ENCODE measurements at regions not wholly inside any gene's neighbourhood (a gene's known extent, or its start where the extent isn't known, plus 50 kb on each side); places are given as distances from the start of the nearest gene placed in this dataset.

DNA sequence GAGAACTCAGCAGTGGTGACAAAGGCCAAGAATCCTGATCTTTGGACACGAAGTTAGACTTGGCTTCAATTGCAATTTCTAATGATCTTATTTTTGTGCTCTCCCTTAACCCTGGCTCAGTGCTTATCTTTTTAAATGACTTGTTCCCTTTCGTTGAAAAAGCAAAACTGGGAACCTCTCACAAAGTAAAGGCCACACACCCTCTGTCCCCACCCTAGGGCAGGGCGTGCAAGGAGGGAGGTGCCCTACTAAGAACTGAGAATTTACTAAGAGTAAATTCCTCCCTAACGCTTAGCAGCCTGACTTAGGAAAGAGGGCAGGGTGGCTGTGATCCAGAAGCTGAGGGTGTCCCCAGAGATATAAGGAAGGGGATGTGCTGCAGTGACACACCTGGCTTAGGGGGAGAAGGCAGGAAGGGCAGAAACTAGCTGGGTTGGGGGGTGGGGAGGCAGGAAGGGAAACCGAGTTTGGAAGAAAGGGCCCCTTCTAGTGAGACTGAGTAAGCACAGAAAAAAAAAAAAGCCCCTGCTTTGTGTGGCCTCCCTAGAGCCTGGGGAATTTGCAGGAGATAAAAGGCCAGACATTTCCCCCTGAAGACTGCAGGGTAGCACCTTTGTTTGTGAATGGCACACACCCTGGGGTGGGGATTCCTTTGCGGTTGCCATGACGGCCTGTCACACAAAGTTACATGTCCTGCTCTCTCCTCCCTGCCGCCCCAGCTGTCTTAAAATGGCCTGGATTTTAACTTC, 435.1 kb downstream of the EFNB2 start:
- Histone ChIP-seq H3K4me2 (peak overlapping the region; percentile 63), H3F3A (replicated peaks; ENCODE audit: low read depth) (peaks cover 5% of the 10 kb centered on the region; the same call in 1 of the 2 replicates), H3K4me3 (peak overlapping the region; percentile 40), H3K27ac (ENCODE audit: low read depth) (peak overlapping the region; percentile 97), H3K9me2 (ENCODE audit: insufficient read depth) (no peaks in the 10 kb centered on the region; the same call in 1 of the 2 replicates), H2AFZ (no peak overlapping the region), H3K4me1 (ENCODE audit: insufficient read depth) (peaks cover 43% of the 10 kb centered on the region), H3K27me3 (ENCODE audit: insufficient read depth) (no peaks in the 10 kb centered on the region), H3K36me3 (ENCODE audit: insufficient read depth) (no peaks in the 10 kb centered on the region), H4K20me1 (replicated peaks; ENCODE audit: insufficient read depth) (no peaks in the 10 kb centered on the region), H3K79me2 (replicated peaks; ENCODE audit: insufficient read depth) (no peaks in the 10 kb centered on the region)
- Mint-ChIP-seq H3K4me1 (peaks cover 45% of the 10 kb centered on the region), H3K9me3 (no peaks in the 10 kb centered on the region; the same call in 2 of the 3 replicates), H3K36me3 (ENCODE audit: low read depth) (peaks cover 4% of the 10 kb centered on the region; the same call in 1 of the 3 replicates), H3K27ac (peak overlapping the region; percentile 88), H3K4me3 (peak overlapping the region; percentile 28; the same call in 1 of the 3 replicates), H3K27me3 (ENCODE audit: insufficient read depth, low read depth, poor library complexity) (peaks cover 6% of the 10 kb centered on the region)
- DNase-seq (ENCODE audit: low spot score) (peak; percentile 86), ATAC-seq (peak; percentile 95)
- TF ChIP-seq ZNF114 (CRISPR knock-in tag; IDR thresholded peaks at IDR 0.05) (no peak), CREB1 (CRISPR knock-in tag; IDR thresholded peaks at IDR 0.05; ENCODE audit: low read depth) (no peak), POLR2AphosphoS5 (IDR thresholded peaks at IDR 0.05; ENCODE audit: low read depth) (no peak), NANOG (IDR thresholded peaks at IDR 0.05; ENCODE audit: borderline replicate concordance) (0 out of 2 replicates have a peak, but pooled peaks have one; percentile 6), ZNF331 (CRISPR knock-in tag; IDR thresholded peaks at IDR 0.05; ENCODE audit: low read depth) (no peak), STAT1 (IDR thresholded peaks at IDR 0.05; ENCODE audit: unreplicated experiment) (no peak), JUNB (IDR thresholded peaks at IDR 0.05; ENCODE audit: unreplicated experiment) (no peak), EZH2 (IDR thresholded peaks at IDR 0.05; ENCODE audit: low read depth, unreplicated experiment) (no peak), EZH2phosphoT487 (IDR thresholded peaks at IDR 0.05; ENCODE audit: unreplicated experiment) (no peak)
- TF ChIP-seq, protein P1, sequence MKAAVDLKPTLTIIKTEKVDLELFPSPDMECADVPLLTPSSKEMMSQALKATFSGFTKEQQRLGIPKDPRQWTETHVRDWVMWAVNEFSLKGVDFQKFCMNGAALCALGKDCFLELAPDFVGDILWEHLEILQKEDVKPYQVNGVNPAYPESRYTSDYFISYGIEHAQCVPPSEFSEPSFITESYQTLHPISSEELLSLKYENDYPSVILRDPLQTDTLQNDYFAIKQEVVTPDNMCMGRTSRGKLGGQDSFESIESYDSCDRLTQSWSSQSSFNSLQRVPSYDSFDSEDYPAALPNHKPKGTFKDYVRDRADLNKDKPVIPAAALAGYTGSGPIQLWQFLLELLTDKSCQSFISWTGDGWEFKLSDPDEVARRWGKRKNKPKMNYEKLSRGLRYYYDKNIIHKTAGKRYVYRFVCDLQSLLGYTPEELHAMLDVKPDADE (IDR thresholded peaks at IDR 0.05): peak; percentile 33; the same call in 1 of the 2 replicates
- TF ChIP-seq, protein P2, sequence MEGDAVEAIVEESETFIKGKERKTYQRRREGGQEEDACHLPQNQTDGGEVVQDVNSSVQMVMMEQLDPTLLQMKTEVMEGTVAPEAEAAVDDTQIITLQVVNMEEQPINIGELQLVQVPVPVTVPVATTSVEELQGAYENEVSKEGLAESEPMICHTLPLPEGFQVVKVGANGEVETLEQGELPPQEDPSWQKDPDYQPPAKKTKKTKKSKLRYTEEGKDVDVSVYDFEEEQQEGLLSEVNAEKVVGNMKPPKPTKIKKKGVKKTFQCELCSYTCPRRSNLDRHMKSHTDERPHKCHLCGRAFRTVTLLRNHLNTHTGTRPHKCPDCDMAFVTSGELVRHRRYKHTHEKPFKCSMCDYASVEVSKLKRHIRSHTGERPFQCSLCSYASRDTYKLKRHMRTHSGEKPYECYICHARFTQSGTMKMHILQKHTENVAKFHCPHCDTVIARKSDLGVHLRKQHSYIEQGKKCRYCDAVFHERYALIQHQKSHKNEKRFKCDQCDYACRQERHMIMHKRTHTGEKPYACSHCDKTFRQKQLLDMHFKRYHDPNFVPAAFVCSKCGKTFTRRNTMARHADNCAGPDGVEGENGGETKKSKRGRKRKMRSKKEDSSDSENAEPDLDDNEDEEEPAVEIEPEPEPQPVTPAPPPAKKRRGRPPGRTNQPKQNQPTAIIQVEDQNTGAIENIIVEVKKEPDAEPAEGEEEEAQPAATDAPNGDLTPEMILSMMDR (conservative IDR thresholded peaks at IDR 0.05; ENCODE audit: low read depth in 2 of 2): 0 out of 4 replicates have a peak, but pooled peaks have one; percentile 7
- TF ChIP-seq, protein P3, sequence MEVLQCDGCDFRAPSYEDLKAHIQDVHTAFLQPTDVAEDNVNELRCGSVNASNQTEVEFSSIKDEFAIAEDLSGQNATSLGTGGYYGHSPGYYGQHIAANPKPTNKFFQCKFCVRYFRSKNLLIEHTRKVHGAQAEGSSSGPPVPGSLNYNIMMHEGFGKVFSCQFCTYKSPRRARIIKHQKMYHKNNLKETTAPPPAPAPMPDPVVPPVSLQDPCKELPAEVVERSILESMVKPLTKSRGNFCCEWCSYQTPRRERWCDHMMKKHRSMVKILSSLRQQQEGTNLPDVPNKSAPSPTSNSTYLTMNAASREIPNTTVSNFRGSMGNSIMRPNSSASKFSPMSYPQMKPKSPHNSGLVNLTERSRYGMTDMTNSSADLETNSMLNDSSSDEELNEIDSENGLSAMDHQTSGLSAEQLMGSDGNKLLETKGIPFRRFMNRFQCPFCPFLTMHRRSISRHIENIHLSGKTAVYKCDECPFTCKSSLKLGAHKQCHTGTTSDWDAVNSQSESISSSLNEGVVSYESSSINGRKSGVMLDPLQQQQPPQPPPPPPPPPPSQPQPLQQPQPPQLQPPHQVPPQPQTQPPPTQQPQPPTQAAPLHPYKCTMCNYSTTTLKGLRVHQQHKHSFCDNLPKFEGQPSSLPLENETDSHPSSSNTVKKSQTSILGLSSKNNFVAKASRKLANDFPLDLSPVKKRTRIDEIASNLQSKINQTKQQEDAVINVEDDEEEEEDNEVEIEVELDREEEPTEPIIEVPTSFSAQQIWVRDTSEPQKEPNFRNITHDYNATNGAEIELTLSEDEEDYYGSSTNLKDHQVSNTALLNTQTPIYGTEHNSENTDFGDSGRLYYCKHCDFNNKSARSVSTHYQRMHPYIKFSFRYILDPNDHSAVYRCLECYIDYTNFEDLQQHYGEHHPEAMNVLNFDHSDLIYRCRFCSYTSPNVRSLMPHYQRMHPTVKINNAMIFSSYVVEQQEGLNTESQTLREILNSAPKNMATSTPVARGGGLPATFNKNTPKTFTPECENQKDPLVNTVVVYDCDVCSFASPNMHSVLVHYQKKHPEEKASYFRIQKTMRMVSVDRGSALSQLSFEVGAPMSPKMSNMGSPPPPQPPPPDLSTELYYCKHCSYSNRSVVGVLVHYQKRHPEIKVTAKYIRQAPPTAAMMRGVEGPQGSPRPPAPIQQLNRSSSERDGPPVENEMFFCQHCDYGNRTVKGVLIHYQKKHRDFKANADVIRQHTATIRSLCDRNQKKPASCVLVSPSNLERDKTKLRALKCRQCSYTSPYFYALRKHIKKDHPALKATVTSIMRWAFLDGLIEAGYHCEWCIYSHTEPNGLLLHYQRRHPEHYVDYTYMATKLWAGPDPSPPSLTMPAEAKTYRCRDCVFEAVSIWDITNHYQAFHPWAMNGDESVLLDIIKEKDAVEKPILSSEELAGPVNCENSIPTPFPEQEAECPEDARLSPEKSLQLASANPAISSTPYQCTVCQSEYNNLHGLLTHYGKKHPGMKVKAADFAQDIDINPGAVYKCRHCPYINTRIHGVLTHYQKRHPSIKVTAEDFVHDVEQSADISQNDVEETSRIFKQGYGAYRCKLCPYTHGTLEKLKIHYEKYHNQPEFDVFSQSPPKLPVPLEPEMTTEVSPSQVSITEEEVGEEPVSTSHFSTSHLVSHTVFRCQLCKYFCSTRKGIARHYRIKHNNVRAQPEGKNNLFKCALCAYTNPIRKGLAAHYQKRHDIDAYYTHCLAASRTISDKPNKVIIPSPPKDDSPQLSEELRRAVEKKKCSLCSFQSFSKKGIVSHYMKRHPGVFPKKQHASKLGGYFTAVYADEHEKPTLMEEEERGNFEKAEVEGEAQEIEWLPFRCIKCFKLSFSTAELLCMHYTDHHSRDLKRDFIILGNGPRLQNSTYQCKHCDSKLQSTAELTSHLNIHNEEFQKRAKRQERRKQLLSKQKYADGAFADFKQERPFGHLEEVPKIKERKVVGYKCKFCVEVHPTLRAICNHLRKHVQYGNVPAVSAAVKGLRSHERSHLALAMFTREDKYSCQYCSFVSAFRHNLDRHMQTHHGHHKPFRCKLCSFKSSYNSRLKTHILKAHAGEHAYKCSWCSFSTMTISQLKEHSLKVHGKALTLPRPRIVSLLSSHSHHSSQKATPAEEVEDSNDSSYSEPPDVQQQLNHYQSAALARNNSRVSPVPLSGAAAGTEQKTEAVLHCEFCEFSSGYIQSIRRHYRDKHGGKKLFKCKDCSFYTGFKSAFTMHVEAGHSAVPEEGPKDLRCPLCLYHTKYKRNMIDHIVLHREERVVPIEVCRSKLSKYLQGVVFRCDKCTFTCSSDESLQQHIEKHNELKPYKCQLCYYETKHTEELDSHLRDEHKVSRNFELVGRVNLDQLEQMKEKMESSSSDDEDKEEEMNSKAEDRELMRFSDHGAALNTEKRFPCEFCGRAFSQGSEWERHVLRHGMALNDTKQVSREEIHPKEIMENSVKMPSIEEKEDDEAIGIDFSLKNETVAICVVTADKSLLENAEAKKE (CRISPR knock-in tag; IDR thresholded peaks at IDR 0.05): 0 out of 2 replicates have a peak, but pooled peaks have one; percentile 0
- TF ChIP-seq, protein P4, sequence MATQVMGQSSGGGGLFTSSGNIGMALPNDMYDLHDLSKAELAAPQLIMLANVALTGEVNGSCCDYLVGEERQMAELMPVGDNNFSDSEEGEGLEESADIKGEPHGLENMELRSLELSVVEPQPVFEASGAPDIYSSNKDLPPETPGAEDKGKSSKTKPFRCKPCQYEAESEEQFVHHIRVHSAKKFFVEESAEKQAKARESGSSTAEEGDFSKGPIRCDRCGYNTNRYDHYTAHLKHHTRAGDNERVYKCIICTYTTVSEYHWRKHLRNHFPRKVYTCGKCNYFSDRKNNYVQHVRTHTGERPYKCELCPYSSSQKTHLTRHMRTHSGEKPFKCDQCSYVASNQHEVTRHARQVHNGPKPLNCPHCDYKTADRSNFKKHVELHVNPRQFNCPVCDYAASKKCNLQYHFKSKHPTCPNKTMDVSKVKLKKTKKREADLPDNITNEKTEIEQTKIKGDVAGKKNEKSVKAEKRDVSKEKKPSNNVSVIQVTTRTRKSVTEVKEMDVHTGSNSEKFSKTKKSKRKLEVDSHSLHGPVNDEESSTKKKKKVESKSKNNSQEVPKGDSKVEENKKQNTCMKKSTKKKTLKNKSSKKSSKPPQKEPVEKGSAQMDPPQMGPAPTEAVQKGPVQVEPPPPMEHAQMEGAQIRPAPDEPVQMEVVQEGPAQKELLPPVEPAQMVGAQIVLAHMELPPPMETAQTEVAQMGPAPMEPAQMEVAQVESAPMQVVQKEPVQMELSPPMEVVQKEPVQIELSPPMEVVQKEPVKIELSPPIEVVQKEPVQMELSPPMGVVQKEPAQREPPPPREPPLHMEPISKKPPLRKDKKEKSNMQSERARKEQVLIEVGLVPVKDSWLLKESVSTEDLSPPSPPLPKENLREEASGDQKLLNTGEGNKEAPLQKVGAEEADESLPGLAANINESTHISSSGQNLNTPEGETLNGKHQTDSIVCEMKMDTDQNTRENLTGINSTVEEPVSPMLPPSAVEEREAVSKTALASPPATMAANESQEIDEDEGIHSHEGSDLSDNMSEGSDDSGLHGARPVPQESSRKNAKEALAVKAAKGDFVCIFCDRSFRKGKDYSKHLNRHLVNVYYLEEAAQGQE (IDR thresholded peaks at IDR 0.05; ENCODE audit: unreplicated experiment): no peak

All from GM23338 (cell line).